GM12865 (cell line): ENCODE measurements at regions not wholly inside any gene's neighbourhood (a gene's known extent, or its start where the extent isn't known, plus 50 kb on each side); places are given as distances from the start of the nearest gene placed in this dataset.

Experiments used
- DNase-seq: peaks from one replicate; pipeline ENCODE4 v3.0.0; 2010; ENCODE audit warnings: low read depth
- H3K4me3 ChIP-seq: 2 replicates; pipeline ENCODE4 v1.5.1; 2011; ENCODE audit warnings: mild to moderate bottlenecking, low read depth, low read length, control low read depth
- CTCF ChIP-seq: IDR thresholded peaks from 2 replicates; pipeline ENCODE4 v1.5.1; 2011; ENCODE audit warnings: low read length, control low read depth, low read depth, inconsistent platforms; ENCODE audit not compliant: insufficient read depth; ENCODE audit errors: missing control alignments

- no peak for TF ChIP-seq CTCF
- DNase-seq: no peak
- H3K4me3 ChIP-seq: no peak overlapping the region
Observed at GRCh38 chr4:19054916-19055315, 1033.4 kb upstream of the LCORL start.

- no peak overlapping the region for H3K4me3 ChIP-seq
- no peak for TF ChIP-seq CTCF
- DNase-seq: no peak
Observed at GRCh38 chr4:19051831-19052230, 1030.3 kb upstream of the LCORL start.

- no peak overlapping the region for H3K4me3 ChIP-seq
- no peak for TF ChIP-seq CTCF
- DNase-seq: no peak
Observed at GRCh38 chr4:19047279-19047880, 1025.8 kb upstream of the LCORL start.

GRCh38 chr4:19039816-19040215, 1018.3 kb upstream of the LCORL start:
- TF ChIP-seq CTCF: no peak
- no peak overlapping the region for H3K4me3 ChIP-seq
- DNase-seq: no peak

- no peak for TF ChIP-seq CTCF
- no peak for DNase-seq
- no peak overlapping the region for H3K4me3 ChIP-seq
Observed at GRCh38 chr4:19038231-19038630, 1016.7 kb upstream of the LCORL start.

GRCh38 chr4:19033816-19034733, 1012.5 kb upstream of the LCORL start:
- no peak for DNase-seq
- H3K4me3 ChIP-seq: no peak overlapping the region
- no peak for TF ChIP-seq CTCF
